IPS-18c (cell line): ENCODE measurements at regions not wholly inside any gene's neighbourhood (a gene's known extent, or its start where the extent isn't known, plus 50 kb on each side); places are given as distances from the start of the nearest gene placed in this dataset.
"Not testable (repeated sequence)": the region's sequence is repeated elsewhere in the genome, so short reads cannot be mapped to it uniquely, and the experiment has no call there.

ENCODE experiments used
- H3K4me3 ChIP-seq: 2 replicates; pipeline ENCODE4 v1.7.0; 2013; ENCODE audit warnings: low read depth, mild to moderate bottlenecking, low read length, moderate library complexity; ENCODE audit not compliant: insufficient read depth
- H3K9me3 ChIP-seq: one replicate; pipeline ENCODE4 v1.6.1; 2013; ENCODE audit warnings: mild to moderate bottlenecking, low read length, moderate library complexity; ENCODE audit not compliant: control insufficient read depth, insufficient read depth

GRCh38 chr12:4197922-4198763, 75.4 kb upstream of the CCND2 start:
- H3K9me3 ChIP-seq = peaks cover 3% of the 10 kb centered on the region

GRCh38 chr12:4196805-4197420, 76.6 kb upstream of the CCND2 start:
- H3K9me3 ChIP-seq = peaks cover 3% of the 10 kb centered on the region
- H3K4me3 ChIP-seq = no peak overlapping the region

More at GRCh38 chr12:4197922-4198763, 75.4 kb upstream of the CCND2 start:
- H3K4me3 ChIP-seq = no peak overlapping the region

GRCh38 chr12:4194668-4195067, 78.9 kb upstream of the CCND2 start:
- no peak overlapping the region for H3K4me3 ChIP-seq
- peaks cover 3% of the 10 kb centered on the region for H3K9me3 ChIP-seq

GRCh38 chr12:4193821-4194220, 79.7 kb upstream of the CCND2 start:
- Histone ChIP-seq H3K4me3 (no peak overlapping the region), H3K9me3 (no peaks in the 10 kb centered on the region)

- no peak overlapping the region for H3K4me3 ChIP-seq
- no peaks in the 10 kb centered on the region for H3K9me3 ChIP-seq
Observed at GRCh38 chr12:4191642-4192041, 81.9 kb upstream of the CCND2 start.

GRCh38 chr12:4191149-4191548, 82.4 kb upstream of the CCND2 start:
- H3K9me3 ChIP-seq = no peaks in the 10 kb centered on the region
- H3K4me3 ChIP-seq = no peak overlapping the region

GRCh38 chr12:4190366-4191063, 83.0 kb upstream of the CCND2 start:
- H3K4me3 ChIP-seq = no peak overlapping the region
- no peaks in the 10 kb centered on the region for H3K9me3 ChIP-seq

- H3K4me3 ChIP-seq = no peak overlapping the region
- no peaks in the 10 kb centered on the region for H3K9me3 ChIP-seq
Observed at GRCh38 chr12:4189721-4190120, 83.8 kb upstream of the CCND2 start.

GRCh38 chr12:4187916-4188315, 85.6 kb upstream of the CCND2 start:
- no peaks in the 10 kb centered on the region for H3K9me3 ChIP-seq
- no peak overlapping the region for H3K4me3 ChIP-seq

- not testable (repeated sequence) for H3K9me3 ChIP-seq, H3K4me3 ChIP-seq
Observed at GRCh38 chr12:4187315-4187714, 86.2 kb upstream of the CCND2 start.

GRCh38 chr12:4178424-4179170, 95.0 kb upstream of the CCND2 start:
- H3K9me3 ChIP-seq = no peaks in the 10 kb centered on the region
- H3K4me3 ChIP-seq = no peak overlapping the region

- no peak overlapping the region for H3K4me3 ChIP-seq
- no peaks in the 10 kb centered on the region for H3K9me3 ChIP-seq
Observed at GRCh38 chr12:4177262-4177661, 96.3 kb upstream of the CCND2 start.

GRCh38 chr12:4176168-4176567, 97.4 kb upstream of the CCND2 start:
- Histone ChIP-seq H3K9me3 (no peaks in the 10 kb centered on the region), H3K4me3 (no peak overlapping the region)

- Histone ChIP-seq H3K9me3 (no peaks in the 10 kb centered on the region), H3K4me3 (no peak overlapping the region)
Observed at GRCh38 chr12:4174417-4174816, 99.1 kb upstream of the CCND2 start.

- no peak overlapping the region for H3K4me3 ChIP-seq
- H3K9me3 ChIP-seq = no peaks in the 10 kb centered on the region
Observed at GRCh38 chr12:4172999-4173398, 100.6 kb upstream of the CCND2 start.

- Histone ChIP-seq H3K4me3 (no peak overlapping the region), H3K9me3 (no peaks in the 10 kb centered on the region)
Observed at GRCh38 chr12:4171742-4172141, 101.8 kb upstream of the CCND2 start.

- H3K9me3 ChIP-seq = no peaks in the 10 kb centered on the region
- H3K4me3 ChIP-seq = no peak overlapping the region
Observed at GRCh38 chr12:4169959-4170358, 103.6 kb upstream of the CCND2 start.
